ENCODE measurements at regions not wholly inside any gene's neighbourhood (a gene's known extent, or its start where the extent isn't known, plus 50 kb on each side); places are given as distances from the start of the nearest gene placed in this dataset.

DNA sequence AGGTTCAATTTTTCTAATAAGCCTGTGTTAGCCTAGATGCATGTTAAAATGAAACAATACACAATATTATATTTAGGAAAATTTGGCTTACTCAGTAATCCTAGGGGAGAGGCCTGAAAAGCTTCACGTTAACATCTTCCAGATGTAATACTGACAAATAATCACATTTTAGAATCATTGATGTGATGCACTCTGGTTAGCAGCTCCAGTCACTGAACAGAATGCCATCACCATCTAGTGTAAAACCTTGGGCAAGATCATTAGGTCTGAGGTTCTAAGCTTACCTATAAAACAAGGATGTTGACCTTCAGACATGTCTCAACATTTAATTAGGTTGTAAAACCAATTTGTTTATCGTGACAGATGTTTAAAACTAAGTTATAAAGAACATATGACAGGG is 1704.8 kb downstream of the STIM2 start:
- Histone ChIP-seq H3K4me1 (no peaks in the 10 kb centered on the region), H3K9me3 (no peaks in the 10 kb centered on the region), H3K36me3 (replicated peaks in 1 of 2; ENCODE audit: insufficient read depth in 1 of 2, low read depth in 2 of 2) (no peaks in the 10 kb centered on the region), H3K27me3 (no peaks in the 10 kb centered on the region), H3K27ac (no peak overlapping the region), H3K4me3 (no peak overlapping the region)
- 47 to 48% methylated on average over 2 of the region's 2 CpGs for WGBS, 2 donors
- no peak for DNase-seq
- TF ChIP-seq POLR2A (IDR thresholded peaks at IDR 0.05): no peak
- TF ChIP-seq, protein P1, sequence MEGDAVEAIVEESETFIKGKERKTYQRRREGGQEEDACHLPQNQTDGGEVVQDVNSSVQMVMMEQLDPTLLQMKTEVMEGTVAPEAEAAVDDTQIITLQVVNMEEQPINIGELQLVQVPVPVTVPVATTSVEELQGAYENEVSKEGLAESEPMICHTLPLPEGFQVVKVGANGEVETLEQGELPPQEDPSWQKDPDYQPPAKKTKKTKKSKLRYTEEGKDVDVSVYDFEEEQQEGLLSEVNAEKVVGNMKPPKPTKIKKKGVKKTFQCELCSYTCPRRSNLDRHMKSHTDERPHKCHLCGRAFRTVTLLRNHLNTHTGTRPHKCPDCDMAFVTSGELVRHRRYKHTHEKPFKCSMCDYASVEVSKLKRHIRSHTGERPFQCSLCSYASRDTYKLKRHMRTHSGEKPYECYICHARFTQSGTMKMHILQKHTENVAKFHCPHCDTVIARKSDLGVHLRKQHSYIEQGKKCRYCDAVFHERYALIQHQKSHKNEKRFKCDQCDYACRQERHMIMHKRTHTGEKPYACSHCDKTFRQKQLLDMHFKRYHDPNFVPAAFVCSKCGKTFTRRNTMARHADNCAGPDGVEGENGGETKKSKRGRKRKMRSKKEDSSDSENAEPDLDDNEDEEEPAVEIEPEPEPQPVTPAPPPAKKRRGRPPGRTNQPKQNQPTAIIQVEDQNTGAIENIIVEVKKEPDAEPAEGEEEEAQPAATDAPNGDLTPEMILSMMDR (IDR thresholded peaks at IDR 0.05): no peak
- intact Hi-C loops (cut with DNase I): no loop called here
- ATAC-seq: no peak

DNA sequence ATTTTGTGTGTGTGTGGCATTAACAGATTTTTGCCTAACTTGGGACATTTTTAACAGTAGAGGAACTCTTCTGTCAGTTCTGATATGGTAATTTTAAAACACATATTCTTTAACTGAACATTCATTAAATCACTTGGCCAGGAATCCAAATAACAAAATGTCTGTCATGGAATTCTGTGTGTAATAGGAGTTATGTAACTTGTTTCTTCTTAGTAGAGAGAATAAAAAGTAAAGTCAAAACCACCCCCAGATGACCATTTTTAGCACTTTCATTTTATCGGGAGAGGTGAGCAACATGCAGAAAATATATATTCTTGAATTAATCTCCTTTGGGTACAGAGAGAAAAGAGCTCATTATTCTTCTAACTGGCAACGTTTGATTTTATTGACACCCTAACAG is 1740.3 kb downstream of the STIM2 start:
- ATAC-seq (no peak), DNase-seq (no peak)
- H3K36me3 ChIP-seq (replicated peaks in 1 of 2; ENCODE audit: insufficient read depth in 1 of 2, low read depth in 2 of 2): no peaks in the 10 kb centered on the region
- intact Hi-C loops (cut with DNase I): no loop called here
- no peaks in the 10 kb centered on the region for H3K4me1 ChIP-seq
- H3K4me3 ChIP-seq: no peak overlapping the region
- no peak overlapping the region for H3K27ac ChIP-seq
- no peaks in the 10 kb centered on the region for H3K9me3 ChIP-seq
- no peaks in the 10 kb centered on the region for H3K27me3 ChIP-seq
- WGBS, 2 donors: 49 to 55% methylated on average over 2 of the region's 2 CpGs
- TF ChIP-seq POLR2A (IDR thresholded peaks at IDR 0.05): no peak
- TF ChIP-seq, protein P1 (IDR thresholded peaks at IDR 0.05): no peak

DNA sequence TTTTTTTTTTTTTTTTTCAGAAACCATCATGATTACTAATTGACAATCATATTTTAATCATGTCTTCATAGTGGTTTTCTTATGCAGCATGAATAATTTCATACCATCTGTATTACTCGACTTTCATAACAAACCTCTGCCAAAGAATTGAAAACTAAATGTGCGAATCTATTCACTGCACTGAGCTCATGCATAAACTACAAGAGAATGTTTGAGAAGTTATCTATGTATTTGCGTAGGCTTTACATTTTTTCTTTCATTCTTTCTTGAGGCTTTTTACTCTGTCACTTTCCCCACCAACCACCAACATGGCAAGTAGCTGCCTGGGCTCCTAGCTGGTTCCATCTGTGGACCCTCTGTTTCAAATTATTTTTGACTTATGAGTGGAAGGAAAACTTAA is 1761.0 kb downstream of the STIM2 start:
- Histone ChIP-seq H3K36me3 (replicated peaks in 1 of 2; ENCODE audit: insufficient read depth in 1 of 2, low read depth in 2 of 2) (no peaks in the 10 kb centered on the region), H3K4me3 (no peak overlapping the region), H3K27ac (no peak overlapping the region), H3K4me1 (no peaks in the 10 kb centered on the region), H3K27me3 (no peaks in the 10 kb centered on the region), H3K9me3 (no peaks in the 10 kb centered on the region)
- no peak for ATAC-seq
- 38 to 44% methylated on average over 3 of the region's 3 CpGs for WGBS, 2 donors
- intact Hi-C loops (cut with DNase I): no loop called here
- TF ChIP-seq, protein P1 (IDR thresholded peaks at IDR 0.05): no peak
- no peak for DNase-seq

DNA sequence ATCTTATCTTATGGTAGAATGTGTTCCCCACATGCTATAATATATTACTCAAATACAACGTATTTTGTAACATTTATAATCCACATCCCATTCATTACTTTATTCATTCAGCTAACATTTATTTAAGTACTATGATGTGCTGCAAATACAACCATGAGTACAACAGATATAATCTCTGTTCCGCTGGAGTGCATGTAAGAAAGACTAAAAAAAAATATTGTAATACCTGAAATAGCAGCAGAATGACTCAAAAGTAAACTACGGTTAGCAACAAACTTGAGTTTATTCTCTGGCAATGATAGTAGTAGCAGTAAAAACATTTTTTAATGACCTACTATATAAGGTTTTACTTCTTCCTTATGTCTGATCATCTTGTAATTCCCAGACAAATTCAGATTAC is 1776.3 kb downstream of the STIM2 start:
- Histone ChIP-seq H3K27ac (no peak overlapping the region), H3K36me3 (replicated peaks in 1 of 2; ENCODE audit: insufficient read depth in 1 of 2, low read depth in 2 of 2) (no peaks in the 10 kb centered on the region), H3K4me3 (no peak overlapping the region), H3K9me3 (no peaks in the 10 kb centered on the region), H3K27me3 (no peaks in the 10 kb centered on the region), H3K4me1 (no peaks in the 10 kb centered on the region)
- intact Hi-C loops (cut with DNase I): no loop called here
- ATAC-seq (no peak), DNase-seq (no peak)
- 63 to 69% methylated on average over 3 of the region's 3 CpGs for WGBS, 2 donors
- TF ChIP-seq POLR2A (IDR thresholded peaks at IDR 0.05): no peak
- TF ChIP-seq, protein P1 (IDR thresholded peaks at IDR 0.05): no peak

DNA sequence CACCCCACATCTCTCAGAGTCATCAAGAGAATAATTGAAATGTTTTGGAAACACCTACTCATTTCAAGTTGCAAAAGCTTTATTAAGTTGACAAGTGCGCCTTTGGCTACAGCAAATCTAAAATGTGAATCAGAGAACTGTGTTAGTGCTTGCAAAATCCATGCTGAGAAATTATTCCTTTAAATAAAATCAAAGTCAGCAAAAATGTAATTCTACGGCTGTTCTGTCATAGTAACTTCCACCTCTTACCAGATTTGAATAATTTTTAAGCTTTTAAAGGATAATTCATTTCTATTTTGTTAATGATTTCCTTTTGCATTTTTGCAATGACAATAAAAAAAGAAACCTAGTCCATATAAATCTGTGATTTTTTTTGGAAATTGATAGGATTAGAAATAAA is 1779.1 kb downstream of the STIM2 start:
- DNase-seq (no peak), ATAC-seq (no peak)
- Histone ChIP-seq H3K27me3 (no peaks in the 10 kb centered on the region), H3K27ac (no peak overlapping the region), H3K4me1 (no peaks in the 10 kb centered on the region), H3K9me3 (no peaks in the 10 kb centered on the region), H3K36me3 (replicated peaks in 1 of 2; ENCODE audit: insufficient read depth in 1 of 2, low read depth in 2 of 2) (no peaks in the 10 kb centered on the region), H3K4me3 (no peak overlapping the region)
- no peak for TF ChIP-seq POLR2A (IDR thresholded peaks at IDR 0.05)
- TF ChIP-seq, protein P1 (IDR thresholded peaks at IDR 0.05): no peak
- 51 to 58% methylated on average over 2 of the region's 2 CpGs for WGBS, 2 donors
- intact Hi-C loops (cut with DNase I): no loop called here

All from body of pancreas (tissue), 4 donors.